GM23338 (cell line): ENCODE measurements at regions not wholly inside any gene's neighbourhood (a gene's known extent, or its start where the extent isn't known, plus 50 kb on each side); places are given as distances from the start of the nearest gene placed in this dataset.

Experiments used
- ATAC-seq: fragments of 200-7000 bp; cut with Tn5 transposase; 3 replicates; pipeline ENCODE4 v1.9.1; 2020
- DNase-seq: peaks from one replicate; pipeline ENCODE4 v3.0.0-alpha.2; 2015; ENCODE audit warnings: low spot score
- H2AFZ ChIP-seq: fragments of 200-600 bp; sonication (generic); 2 replicates; pipeline ENCODE4 v1.8.0; 2016; ENCODE audit warnings: antibody characterized with exemption, mild to moderate bottlenecking, moderate library complexity
- H3F3A ChIP-seq: fragments of 200-600 bp; sonication (generic); replicated peaks from 2 replicates; pipeline ENCODE4 v1.8.0; 2017; ENCODE audit warnings: antibody characterized with exemption, mixed run types, low read depth
- H3K27ac ChIP-seq: fragments of 200-600 bp; sonication (generic); 2 replicates; pipeline ENCODE4 v1.6.1; 2016; ENCODE audit warnings: low read depth
- H3K27me3 ChIP-seq: fragments of 200-600 bp; sonication (generic); 2 replicates; pipeline ENCODE4 v1.8.0; 2016; ENCODE audit warnings: mild to moderate bottlenecking, mixed run types, moderate library complexity; ENCODE audit not compliant: insufficient read depth
- H3K36me3 ChIP-seq: fragments of 200-600 bp; sonication (generic); 2 replicates; pipeline ENCODE4 v1.8.0; 2016; ENCODE audit warnings: mild to moderate bottlenecking; ENCODE audit not compliant: insufficient read depth
- H3K4me1 ChIP-seq: fragments of 200-600 bp; sonication (generic); 2 replicates; pipeline ENCODE4 v1.8.0; 2016; ENCODE audit warnings: mild to moderate bottlenecking, moderate library complexity; ENCODE audit not compliant: insufficient read depth
- H3K4me2 ChIP-seq: fragments of 200-600 bp; sonication (generic); 2 replicates; pipeline ENCODE4 v1.7.1; 2017; ENCODE audit warnings: mixed run types
- H3K4me3 ChIP-seq: fragments of 200-600 bp; sonication (generic); 2 replicates; pipeline ENCODE4 v1.6.1; 2016; ENCODE audit warnings: mixed run types
- H3K79me2 ChIP-seq: fragments of 200-600 bp; sonication (generic); replicated peaks from 2 replicates; pipeline ENCODE4 v1.8.0; 2017; ENCODE audit warnings: mild to moderate bottlenecking; ENCODE audit not compliant: insufficient read depth
- H3K9me2 ChIP-seq: fragments of 200-600 bp; sonication (generic); 2 replicates; pipeline ENCODE4 v1.8.0; 2017; ENCODE audit not compliant: insufficient read depth
- H4K20me1 ChIP-seq: fragments of 200-600 bp; sonication (generic); replicated peaks from 2 replicates; pipeline ENCODE4 v1.8.0; 2017; ENCODE audit warnings: mild to moderate bottlenecking; ENCODE audit not compliant: insufficient read depth
- H3K27ac Mint-ChIP-seq: 2 replicates; pipeline ENCODE4 v1.8.0; 2020; ENCODE audit warnings: inconsistent platforms, mild to moderate bottlenecking, moderate library complexity, mixed read lengths
- H3K27me3 Mint-ChIP-seq: 3 replicates; pipeline ENCODE4 v1.8.0; 2022; ENCODE audit warnings: low read depth, mild to moderate bottlenecking, moderate library complexity, mixed read lengths, inconsistent platforms; ENCODE audit not compliant: insufficient read depth, poor library complexity
- H3K36me3 Mint-ChIP-seq: 3 replicates; pipeline ENCODE4 v1.8.0; 2021; ENCODE audit warnings: low read depth, mild to moderate bottlenecking, inconsistent platforms, moderate library complexity, mixed read lengths
- H3K4me1 Mint-ChIP-seq: 3 replicates; pipeline ENCODE4 v1.8.0; 2020; ENCODE audit warnings: mild to moderate bottlenecking, inconsistent platforms, mixed read lengths
- H3K4me3 Mint-ChIP-seq: 3 replicates; pipeline ENCODE4 v1.8.0; 2021; ENCODE audit warnings: moderate library complexity, mild to moderate bottlenecking, inconsistent platforms, mixed read lengths
- H3K9me3 Mint-ChIP-seq: 3 replicates; pipeline ENCODE4 v1.8.0; 2020; ENCODE audit warnings: moderate library complexity, mild to moderate bottlenecking, inconsistent platforms, mixed read lengths
- CREB1 ChIP-seq: fragments of 250-450 bp; sonication (Bioruptor Pico); IDR thresholded peaks from 2 replicates; pipeline ENCODE4 v1.5.0; 2020; ENCODE audit warnings: low read depth, mild to moderate bottlenecking, moderate library complexity
- ETS1 ChIP-seq: IDR thresholded peaks from 2 replicates; pipeline ENCODE4 v1.6.1; 2016; ENCODE audit warnings: antibody characterized with exemption
- EZH2 ChIP-seq: fragments of 200-600 bp; sonication (generic); IDR thresholded peaks from one replicate; pipeline ENCODE4 v1.8.0; 2017; ENCODE audit warnings: antibody characterized with exemption, mild to moderate bottlenecking, low read depth; ENCODE audit not compliant: unreplicated experiment
- EZH2phosphoT487 ChIP-seq: fragments of 200-600 bp; sonication (generic); IDR thresholded peaks from one replicate; pipeline ENCODE4 v1.8.1; 2018; ENCODE audit warnings: antibody characterized with exemption; ENCODE audit not compliant: unreplicated experiment
- JUNB ChIP-seq: IDR thresholded peaks from one replicate; pipeline ENCODE4 v1.6.1; 2016; ENCODE audit warnings: antibody characterized with exemption; ENCODE audit not compliant: unreplicated experiment
- NANOG ChIP-seq: IDR thresholded peaks from 2 replicates; pipeline ENCODE4 v1.6.1; 2016; ENCODE audit warnings: antibody characterized with exemption, borderline replicate concordance
- POLR2AphosphoS5 ChIP-seq: IDR thresholded peaks from 2 replicates; pipeline ENCODE4 v1.6.1; 2016; ENCODE audit warnings: antibody characterized with exemption, low read depth
- REST ChIP-seq: IDR thresholded peaks from one replicate; pipeline ENCODE4 v1.6.1; 2018; ENCODE audit warnings: antibody characterized with exemption; ENCODE audit not compliant: unreplicated experiment
- STAT1 ChIP-seq: IDR thresholded peaks from one replicate; pipeline ENCODE4 v1.6.1; 2016; ENCODE audit warnings: antibody characterized with exemption; ENCODE audit not compliant: unreplicated experiment
- ZNF114 ChIP-seq: fragments of 250-450 bp; sonication (Bioruptor Pico); IDR thresholded peaks from 2 replicates; pipeline ENCODE4 v1.5.0; 2020; ENCODE audit warnings: mild to moderate bottlenecking, moderate library complexity
- ZNF331 ChIP-seq: fragments of 250-450 bp; sonication (Bioruptor Pico); IDR thresholded peaks from 2 replicates; pipeline ENCODE4 v1.5.0; 2020; ENCODE audit warnings: low read depth, mild to moderate bottlenecking, moderate library complexity
- ZNF462 ChIP-seq: fragments of 250-450 bp; sonication (Bioruptor Pico); IDR thresholded peaks from 2 replicates; pipeline ENCODE4 v1.5.0; 2020; ENCODE audit warnings: mild to moderate bottlenecking, moderate library complexity
- TF ChIP-seq, protein P1 (sequence below), 2 experiments: fragments of 200-600 bp in 1 of 2; sonication (generic) in 1 of 2; conservative IDR thresholded peaks; 2 replicates each; pipeline versions ENCODE4 v1.5.1 to v1.6.1; 2016 to 2017; ENCODE audit warnings: antibody characterized with exemption in 2 of 2, low read depth in 2 of 2, mild to moderate bottlenecking in 2 of 2, moderate library complexity in 1 of 2

DNA sequence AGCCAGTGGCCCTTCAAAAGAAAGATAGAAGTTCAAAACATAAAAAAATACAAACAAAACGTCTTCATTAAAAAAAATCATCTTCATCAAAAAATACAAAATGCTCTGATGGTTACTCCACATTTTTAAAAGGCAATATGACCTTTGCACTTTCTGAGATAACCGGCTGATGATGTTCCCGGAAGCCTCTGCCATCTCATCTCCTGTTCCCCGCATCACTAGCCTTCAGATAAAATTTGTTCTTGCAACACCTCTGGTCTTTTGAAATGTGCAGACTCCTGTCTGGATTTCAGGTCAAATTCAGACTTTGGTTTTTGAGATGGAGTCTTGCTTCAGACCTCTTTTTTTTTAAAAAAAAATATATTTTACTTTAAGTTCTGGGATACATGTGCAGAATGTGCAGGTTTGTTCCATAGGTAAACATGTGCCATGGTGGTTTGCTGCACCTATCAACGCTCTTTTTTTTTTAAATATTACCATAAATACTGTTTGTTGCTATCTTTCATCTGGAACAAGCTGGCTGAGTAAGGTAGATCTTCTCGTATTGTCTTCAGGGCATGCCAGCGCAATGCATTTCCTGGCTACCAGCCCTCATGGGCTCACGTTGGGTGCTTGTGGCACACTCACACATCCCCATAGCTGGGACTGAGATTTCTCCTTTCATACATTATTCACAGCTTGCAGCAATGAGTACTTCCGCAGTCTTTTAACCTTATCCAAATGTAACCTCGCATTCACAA is 418.9 kb upstream of the ARGLU1 start:
- H3K36me3 ChIP-seq: no peaks in the 10 kb centered on the region
- H4K20me1 ChIP-seq: no peaks in the 10 kb centered on the region
- no peaks in the 10 kb centered on the region for H3K79me2 ChIP-seq
- H3K4me1 ChIP-seq: peaks cover 11% of the 10 kb centered on the region; the same call in 1 of the 2 replicates
- no peak for ATAC-seq
- no peaks in the 10 kb centered on the region for H3K9me3 Mint-ChIP-seq
- no peak overlapping the region for H2AFZ ChIP-seq
- no peaks in the 10 kb centered on the region for H3K27me3 ChIP-seq
- H3K4me1 Mint-ChIP-seq: peaks cover 17% of the 10 kb centered on the region
- H3K4me3 Mint-ChIP-seq: no peak overlapping the region; the same call in 2 of the 3 replicates
- H3K4me2 ChIP-seq: no peak overlapping the region
- H3K4me3 ChIP-seq: no peak overlapping the region
- H3K27me3 Mint-ChIP-seq: peaks cover 4% of the 10 kb centered on the region
- peaks cover 11% of the 10 kb centered on the region; the same call in 1 of the 2 replicates for H3K9me2 ChIP-seq
- TF ChIP-seq REST (no peak), EZH2phosphoT487 (no peak), ZNF114 (CRISPR knock-in tag) (no peak), CREB1 (CRISPR knock-in tag) (no peak), POLR2AphosphoS5 (no peak), ZNF462 (CRISPR knock-in tag) (no peak), JUNB (no peak), ETS1 (no peak), ZNF331 (CRISPR knock-in tag) (no peak), EZH2 (no peak), NANOG (no peak), STAT1 (no peak)
- TF ChIP-seq, protein P1, sequence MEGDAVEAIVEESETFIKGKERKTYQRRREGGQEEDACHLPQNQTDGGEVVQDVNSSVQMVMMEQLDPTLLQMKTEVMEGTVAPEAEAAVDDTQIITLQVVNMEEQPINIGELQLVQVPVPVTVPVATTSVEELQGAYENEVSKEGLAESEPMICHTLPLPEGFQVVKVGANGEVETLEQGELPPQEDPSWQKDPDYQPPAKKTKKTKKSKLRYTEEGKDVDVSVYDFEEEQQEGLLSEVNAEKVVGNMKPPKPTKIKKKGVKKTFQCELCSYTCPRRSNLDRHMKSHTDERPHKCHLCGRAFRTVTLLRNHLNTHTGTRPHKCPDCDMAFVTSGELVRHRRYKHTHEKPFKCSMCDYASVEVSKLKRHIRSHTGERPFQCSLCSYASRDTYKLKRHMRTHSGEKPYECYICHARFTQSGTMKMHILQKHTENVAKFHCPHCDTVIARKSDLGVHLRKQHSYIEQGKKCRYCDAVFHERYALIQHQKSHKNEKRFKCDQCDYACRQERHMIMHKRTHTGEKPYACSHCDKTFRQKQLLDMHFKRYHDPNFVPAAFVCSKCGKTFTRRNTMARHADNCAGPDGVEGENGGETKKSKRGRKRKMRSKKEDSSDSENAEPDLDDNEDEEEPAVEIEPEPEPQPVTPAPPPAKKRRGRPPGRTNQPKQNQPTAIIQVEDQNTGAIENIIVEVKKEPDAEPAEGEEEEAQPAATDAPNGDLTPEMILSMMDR (conservative IDR thresholded peaks at IDR 0.05; ENCODE audit: low read depth in 2 of 2): no peak
- H3K27ac ChIP-seq: no peak overlapping the region
- no peak overlapping the region for H3K27ac Mint-ChIP-seq
- H3K36me3 Mint-ChIP-seq: no peaks in the 10 kb centered on the region
- H3F3A ChIP-seq: no peaks in the 10 kb centered on the region
- DNase-seq: no peak
